ENCODE measurements at regions not wholly inside any gene's neighbourhood (a gene's known extent, or its start where the extent isn't known, plus 50 kb on each side); places are given as distances from the start of the nearest gene placed in this dataset.

- no peak overlapping the region for H3K4me3 Mint-ChIP-seq
- ATAC-seq (no peak), DNase-seq (ENCODE audit: low spot score) (no peak)
- H3K27ac ChIP-seq (ENCODE audit: low read depth): no peak overlapping the region
- H3K4me1 Mint-ChIP-seq: peaks cover 10% of the 10 kb centered on the region
- H2AFZ ChIP-seq: no peak overlapping the region
- no peaks in the 10 kb centered on the region for H3K36me3 Mint-ChIP-seq (ENCODE audit: low read depth)
- H3K27ac Mint-ChIP-seq: no peak overlapping the region
- H3K4me3 ChIP-seq: no peak overlapping the region
- H3K9me3 Mint-ChIP-seq: no peaks in the 10 kb centered on the region
- H3K27me3 Mint-ChIP-seq (ENCODE audit: insufficient read depth, low read depth, poor library complexity): no peaks in the 10 kb centered on the region
- H3K79me2 ChIP-seq (replicated peaks; ENCODE audit: insufficient read depth): no peaks in the 10 kb centered on the region
- TF ChIP-seq EZH2 (IDR thresholded peaks at IDR 0.05; ENCODE audit: low read depth, unreplicated experiment): no peak
- no peak for TF ChIP-seq CREB1 (CRISPR knock-in tag; IDR thresholded peaks at IDR 0.05; ENCODE audit: low read depth)
- TF ChIP-seq, protein P1, sequence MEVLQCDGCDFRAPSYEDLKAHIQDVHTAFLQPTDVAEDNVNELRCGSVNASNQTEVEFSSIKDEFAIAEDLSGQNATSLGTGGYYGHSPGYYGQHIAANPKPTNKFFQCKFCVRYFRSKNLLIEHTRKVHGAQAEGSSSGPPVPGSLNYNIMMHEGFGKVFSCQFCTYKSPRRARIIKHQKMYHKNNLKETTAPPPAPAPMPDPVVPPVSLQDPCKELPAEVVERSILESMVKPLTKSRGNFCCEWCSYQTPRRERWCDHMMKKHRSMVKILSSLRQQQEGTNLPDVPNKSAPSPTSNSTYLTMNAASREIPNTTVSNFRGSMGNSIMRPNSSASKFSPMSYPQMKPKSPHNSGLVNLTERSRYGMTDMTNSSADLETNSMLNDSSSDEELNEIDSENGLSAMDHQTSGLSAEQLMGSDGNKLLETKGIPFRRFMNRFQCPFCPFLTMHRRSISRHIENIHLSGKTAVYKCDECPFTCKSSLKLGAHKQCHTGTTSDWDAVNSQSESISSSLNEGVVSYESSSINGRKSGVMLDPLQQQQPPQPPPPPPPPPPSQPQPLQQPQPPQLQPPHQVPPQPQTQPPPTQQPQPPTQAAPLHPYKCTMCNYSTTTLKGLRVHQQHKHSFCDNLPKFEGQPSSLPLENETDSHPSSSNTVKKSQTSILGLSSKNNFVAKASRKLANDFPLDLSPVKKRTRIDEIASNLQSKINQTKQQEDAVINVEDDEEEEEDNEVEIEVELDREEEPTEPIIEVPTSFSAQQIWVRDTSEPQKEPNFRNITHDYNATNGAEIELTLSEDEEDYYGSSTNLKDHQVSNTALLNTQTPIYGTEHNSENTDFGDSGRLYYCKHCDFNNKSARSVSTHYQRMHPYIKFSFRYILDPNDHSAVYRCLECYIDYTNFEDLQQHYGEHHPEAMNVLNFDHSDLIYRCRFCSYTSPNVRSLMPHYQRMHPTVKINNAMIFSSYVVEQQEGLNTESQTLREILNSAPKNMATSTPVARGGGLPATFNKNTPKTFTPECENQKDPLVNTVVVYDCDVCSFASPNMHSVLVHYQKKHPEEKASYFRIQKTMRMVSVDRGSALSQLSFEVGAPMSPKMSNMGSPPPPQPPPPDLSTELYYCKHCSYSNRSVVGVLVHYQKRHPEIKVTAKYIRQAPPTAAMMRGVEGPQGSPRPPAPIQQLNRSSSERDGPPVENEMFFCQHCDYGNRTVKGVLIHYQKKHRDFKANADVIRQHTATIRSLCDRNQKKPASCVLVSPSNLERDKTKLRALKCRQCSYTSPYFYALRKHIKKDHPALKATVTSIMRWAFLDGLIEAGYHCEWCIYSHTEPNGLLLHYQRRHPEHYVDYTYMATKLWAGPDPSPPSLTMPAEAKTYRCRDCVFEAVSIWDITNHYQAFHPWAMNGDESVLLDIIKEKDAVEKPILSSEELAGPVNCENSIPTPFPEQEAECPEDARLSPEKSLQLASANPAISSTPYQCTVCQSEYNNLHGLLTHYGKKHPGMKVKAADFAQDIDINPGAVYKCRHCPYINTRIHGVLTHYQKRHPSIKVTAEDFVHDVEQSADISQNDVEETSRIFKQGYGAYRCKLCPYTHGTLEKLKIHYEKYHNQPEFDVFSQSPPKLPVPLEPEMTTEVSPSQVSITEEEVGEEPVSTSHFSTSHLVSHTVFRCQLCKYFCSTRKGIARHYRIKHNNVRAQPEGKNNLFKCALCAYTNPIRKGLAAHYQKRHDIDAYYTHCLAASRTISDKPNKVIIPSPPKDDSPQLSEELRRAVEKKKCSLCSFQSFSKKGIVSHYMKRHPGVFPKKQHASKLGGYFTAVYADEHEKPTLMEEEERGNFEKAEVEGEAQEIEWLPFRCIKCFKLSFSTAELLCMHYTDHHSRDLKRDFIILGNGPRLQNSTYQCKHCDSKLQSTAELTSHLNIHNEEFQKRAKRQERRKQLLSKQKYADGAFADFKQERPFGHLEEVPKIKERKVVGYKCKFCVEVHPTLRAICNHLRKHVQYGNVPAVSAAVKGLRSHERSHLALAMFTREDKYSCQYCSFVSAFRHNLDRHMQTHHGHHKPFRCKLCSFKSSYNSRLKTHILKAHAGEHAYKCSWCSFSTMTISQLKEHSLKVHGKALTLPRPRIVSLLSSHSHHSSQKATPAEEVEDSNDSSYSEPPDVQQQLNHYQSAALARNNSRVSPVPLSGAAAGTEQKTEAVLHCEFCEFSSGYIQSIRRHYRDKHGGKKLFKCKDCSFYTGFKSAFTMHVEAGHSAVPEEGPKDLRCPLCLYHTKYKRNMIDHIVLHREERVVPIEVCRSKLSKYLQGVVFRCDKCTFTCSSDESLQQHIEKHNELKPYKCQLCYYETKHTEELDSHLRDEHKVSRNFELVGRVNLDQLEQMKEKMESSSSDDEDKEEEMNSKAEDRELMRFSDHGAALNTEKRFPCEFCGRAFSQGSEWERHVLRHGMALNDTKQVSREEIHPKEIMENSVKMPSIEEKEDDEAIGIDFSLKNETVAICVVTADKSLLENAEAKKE (CRISPR knock-in tag; IDR thresholded peaks at IDR 0.05): no peak
- TF ChIP-seq ZNF331 (CRISPR knock-in tag; IDR thresholded peaks at IDR 0.05; ENCODE audit: low read depth): no peak
- TF ChIP-seq CTCF (conservative IDR thresholded peaks at IDR 0.05; ENCODE audit: low read depth in 2 of 2): no peak
- no peak for TF ChIP-seq NANOG (IDR thresholded peaks at IDR 0.05; ENCODE audit: borderline replicate concordance)
- no peak for TF ChIP-seq STAT1 (IDR thresholded peaks at IDR 0.05; ENCODE audit: unreplicated experiment)
- TF ChIP-seq, protein P2, sequence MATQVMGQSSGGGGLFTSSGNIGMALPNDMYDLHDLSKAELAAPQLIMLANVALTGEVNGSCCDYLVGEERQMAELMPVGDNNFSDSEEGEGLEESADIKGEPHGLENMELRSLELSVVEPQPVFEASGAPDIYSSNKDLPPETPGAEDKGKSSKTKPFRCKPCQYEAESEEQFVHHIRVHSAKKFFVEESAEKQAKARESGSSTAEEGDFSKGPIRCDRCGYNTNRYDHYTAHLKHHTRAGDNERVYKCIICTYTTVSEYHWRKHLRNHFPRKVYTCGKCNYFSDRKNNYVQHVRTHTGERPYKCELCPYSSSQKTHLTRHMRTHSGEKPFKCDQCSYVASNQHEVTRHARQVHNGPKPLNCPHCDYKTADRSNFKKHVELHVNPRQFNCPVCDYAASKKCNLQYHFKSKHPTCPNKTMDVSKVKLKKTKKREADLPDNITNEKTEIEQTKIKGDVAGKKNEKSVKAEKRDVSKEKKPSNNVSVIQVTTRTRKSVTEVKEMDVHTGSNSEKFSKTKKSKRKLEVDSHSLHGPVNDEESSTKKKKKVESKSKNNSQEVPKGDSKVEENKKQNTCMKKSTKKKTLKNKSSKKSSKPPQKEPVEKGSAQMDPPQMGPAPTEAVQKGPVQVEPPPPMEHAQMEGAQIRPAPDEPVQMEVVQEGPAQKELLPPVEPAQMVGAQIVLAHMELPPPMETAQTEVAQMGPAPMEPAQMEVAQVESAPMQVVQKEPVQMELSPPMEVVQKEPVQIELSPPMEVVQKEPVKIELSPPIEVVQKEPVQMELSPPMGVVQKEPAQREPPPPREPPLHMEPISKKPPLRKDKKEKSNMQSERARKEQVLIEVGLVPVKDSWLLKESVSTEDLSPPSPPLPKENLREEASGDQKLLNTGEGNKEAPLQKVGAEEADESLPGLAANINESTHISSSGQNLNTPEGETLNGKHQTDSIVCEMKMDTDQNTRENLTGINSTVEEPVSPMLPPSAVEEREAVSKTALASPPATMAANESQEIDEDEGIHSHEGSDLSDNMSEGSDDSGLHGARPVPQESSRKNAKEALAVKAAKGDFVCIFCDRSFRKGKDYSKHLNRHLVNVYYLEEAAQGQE (IDR thresholded peaks at IDR 0.05; ENCODE audit: unreplicated experiment): no peak
- no peak for TF ChIP-seq EZH2phosphoT487 (IDR thresholded peaks at IDR 0.05; ENCODE audit: unreplicated experiment)
- no peak for TF ChIP-seq ETS1 (IDR thresholded peaks at IDR 0.05)
- no peak for TF ChIP-seq POLR2AphosphoS5 (IDR thresholded peaks at IDR 0.05; ENCODE audit: low read depth)
- TF ChIP-seq ZNF114 (CRISPR knock-in tag; IDR thresholded peaks at IDR 0.05): no peak
- TF ChIP-seq JUNB (IDR thresholded peaks at IDR 0.05; ENCODE audit: unreplicated experiment): no peak
- H3K36me3 ChIP-seq (ENCODE audit: insufficient read depth): no peaks in the 10 kb centered on the region
- no peaks in the 10 kb centered on the region; the same call in 1 of the 2 replicates for H3K4me1 ChIP-seq (ENCODE audit: insufficient read depth)
- H3K9me2 ChIP-seq (ENCODE audit: insufficient read depth): peaks cover 3% of the 10 kb centered on the region; the same call in 1 of the 2 replicates
- H4K20me1 ChIP-seq (replicated peaks; ENCODE audit: insufficient read depth): no peaks in the 10 kb centered on the region
- no peak overlapping the region for H3K4me2 ChIP-seq
- no peaks in the 10 kb centered on the region for H3F3A ChIP-seq (replicated peaks; ENCODE audit: low read depth)
- no peaks in the 10 kb centered on the region for H3K27me3 ChIP-seq (ENCODE audit: insufficient read depth)
Measured at GRCh38 chr6:120918137-120918536, 416.1 kb downstream of the TBC1D32 start.
